Left ventricle myocardium inferior (tissue), 1 donor: ENCODE measurements at regions not wholly inside any gene's neighbourhood (a gene's known extent, or its start where the extent isn't known, plus 50 kb on each side); places are given as distances from the start of the nearest gene placed in this dataset.

Experiments used
- DNase-seq: peaks from one replicate; pipeline ENCODE4 v3.0.0-alpha.2; 2020
- H3K27ac ChIP-seq: fragments of 200-600 bp; replicated peaks from 2 replicates; pipeline ENCODE4 v1.8.0; 2021
- H3K27me3 ChIP-seq: fragments of 200-600 bp; 2 replicates; pipeline ENCODE4 v1.8.0; 2021; ENCODE audit warnings: low read depth
- H3K36me3 ChIP-seq: fragments of 200-600 bp; 2 replicates; pipeline ENCODE4 v1.8.0; 2021
- H3K4me1 ChIP-seq: fragments of 200-600 bp; 2 replicates; pipeline ENCODE4 v1.8.0; 2021
- H3K4me3 ChIP-seq: fragments of 200-600 bp; 2 replicates; pipeline ENCODE4 v1.8.0; 2021; ENCODE audit warnings: mild to moderate bottlenecking, moderate library complexity
- H3K9me3 ChIP-seq: fragments of 200-600 bp; replicated peaks from 2 replicates; pipeline ENCODE4 v1.8.0; 2021
- CTCF ChIP-seq: fragments of 200-600 bp; IDR thresholded peaks from 2 replicates; pipeline ENCODE4 v1.8.0; 2021; ENCODE audit warnings: antibody characterized with exemption, mild to moderate bottlenecking, borderline replicate concordance
- intact Hi-C: fragments of 100-400 bp; cut with micrococcal nuclease; formaldehyde crosslinking; loops from one replicate; pipeline ENCODE4 v1.11.0; 2022
- donor health status: DM: no; HTN: yes; CAD: no; lungs with severe emphysema.

- intact Hi-C loops = no loop called here
- Histone ChIP-seq H3K9me3 (no peaks in the 10 kb centered on the region), H3K27me3 (no peaks in the 10 kb centered on the region), H3K4me1 (no peaks in the 10 kb centered on the region), H3K4me3 (no peak overlapping the region), H3K27ac (no peak overlapping the region), H3K36me3 (no peaks in the 10 kb centered on the region)
- DNase-seq = no peak
- no peak for TF ChIP-seq CTCF
Observed at GRCh38 chr17:52947418-52947817, 788.9 kb upstream of the CA10 start.

GRCh38 chr17:52938623-52939230 lies 780.2 kb upstream of the CA10 start:
- peaks cover 37% of the 10 kb centered on the region for H3K9me3 ChIP-seq
- H3K36me3 ChIP-seq = no peaks in the 10 kb centered on the region
- no peak for DNase-seq
- no peak overlapping the region for H3K27ac ChIP-seq
- H3K4me3 ChIP-seq = no peak overlapping the region
- no peaks in the 10 kb centered on the region for H3K27me3 ChIP-seq
- no peak for TF ChIP-seq CTCF
- intact Hi-C loops = no loop called here
- no peaks in the 10 kb centered on the region for H3K4me1 ChIP-seq

GRCh38 chr17:52930581-52930980 lies 772.1 kb upstream of the CA10 start:
- no peak overlapping the region for H3K27ac ChIP-seq
- no peaks in the 10 kb centered on the region for H3K36me3 ChIP-seq
- TF ChIP-seq CTCF = no peak
- no peak overlapping the region for H3K4me3 ChIP-seq
- H3K9me3 ChIP-seq = no peaks in the 10 kb centered on the region
- no peaks in the 10 kb centered on the region for H3K27me3 ChIP-seq
- no peaks in the 10 kb centered on the region for H3K4me1 ChIP-seq
- intact Hi-C loops = no loop called here
- no peak for DNase-seq

GRCh38 chr17:52930145-52930544 lies 771.6 kb upstream of the CA10 start:
- Histone ChIP-seq H3K9me3 (no peaks in the 10 kb centered on the region), H3K27me3 (no peaks in the 10 kb centered on the region), H3K4me3 (no peak overlapping the region), H3K4me1 (no peaks in the 10 kb centered on the region), H3K36me3 (no peaks in the 10 kb centered on the region), H3K27ac (no peak overlapping the region)
- intact Hi-C loops = no loop called here
- no peak for DNase-seq
- TF ChIP-seq CTCF = no peak

- intact Hi-C loops = no loop called here
Observed at GRCh38 chr17:52923658-52924057, 765.1 kb upstream of the CA10 start.

More at GRCh38 chr17:52923658-52924057, 765.1 kb upstream of the CA10 start:
- Histone ChIP-seq H3K36me3 (no peaks in the 10 kb centered on the region), H3K4me1 (no peaks in the 10 kb centered on the region), H3K27me3 (no peaks in the 10 kb centered on the region), H3K9me3 (peaks cover 4% of the 10 kb centered on the region), H3K4me3 (no peak overlapping the region), H3K27ac (no peak overlapping the region)
- TF ChIP-seq CTCF = no peak
- DNase-seq = no peak
